ENCODE measurements at regions not wholly inside any gene's neighbourhood (a gene's known extent, or its start where the extent isn't known, plus 50 kb on each side); places are given as distances from the start of the nearest gene placed in this dataset.

DNA sequence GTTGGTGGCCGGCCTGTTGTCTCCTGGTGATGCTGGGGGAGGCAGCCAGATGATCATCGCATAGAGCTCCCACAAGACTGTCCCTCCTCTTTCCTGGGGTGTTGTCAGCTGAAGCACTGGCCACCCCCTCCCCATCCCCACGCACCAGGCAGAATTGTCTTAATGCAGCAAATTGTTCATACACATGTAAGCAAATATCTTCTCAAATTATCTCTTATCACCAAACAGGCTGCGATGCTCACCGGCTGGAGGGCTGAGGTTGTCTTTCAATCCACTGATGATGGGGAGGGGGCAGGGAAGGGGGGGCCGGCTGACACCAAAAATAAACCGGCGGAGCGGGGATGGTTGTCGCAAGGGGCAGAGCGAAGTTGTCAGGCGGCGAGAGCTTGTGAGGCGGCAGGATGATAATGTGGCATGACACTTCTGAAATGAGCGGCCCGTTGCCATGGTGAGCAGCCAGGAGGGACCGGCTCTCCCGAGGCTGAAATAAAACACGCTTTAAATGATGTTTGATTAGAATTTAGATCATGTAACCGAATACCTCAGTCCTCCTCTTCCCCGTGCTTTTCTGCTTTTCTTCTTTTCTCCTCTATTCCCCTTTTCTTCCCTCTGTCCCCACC, 59.8 kb downstream of the MRM1 start:
- Histone ChIP-seq H3K27me3 (ENCODE audit: control insufficient read depth, insufficient read depth, low read length) (peaks cover 10% of the 10 kb centered on the region), H3K36me3 (replicated peaks; ENCODE audit: control insufficient read depth, insufficient read depth, low read length) (no peaks in the 10 kb centered on the region), H3K4me3 (ENCODE audit: insufficient read depth, low read depth, low read length) (no peak overlapping the region)
- DNase-seq, result no peak

DNA sequence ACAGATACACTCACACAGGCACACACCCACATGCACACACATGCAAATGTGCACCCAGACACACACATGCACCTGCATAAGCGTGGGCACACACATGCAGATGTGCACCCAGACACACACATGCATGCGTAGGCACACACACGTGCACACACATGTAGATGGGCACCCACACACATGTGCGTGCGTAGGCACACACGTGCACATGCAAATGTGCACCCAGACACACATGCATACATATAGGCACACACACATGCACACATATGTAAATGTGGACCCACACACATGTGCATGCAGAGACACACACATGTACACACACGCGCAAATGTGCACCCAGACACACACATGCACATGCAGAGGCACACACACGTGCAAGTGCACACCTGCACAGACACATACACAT, 60.3 kb downstream of the MRM1 start:
- no peak overlapping the region for H3K4me3 ChIP-seq (ENCODE audit: insufficient read depth, low read depth, low read length)
- no peak for DNase-seq
- peaks cover 9% of the 10 kb centered on the region for H3K27me3 ChIP-seq (ENCODE audit: control insufficient read depth, insufficient read depth, low read length)

DNA sequence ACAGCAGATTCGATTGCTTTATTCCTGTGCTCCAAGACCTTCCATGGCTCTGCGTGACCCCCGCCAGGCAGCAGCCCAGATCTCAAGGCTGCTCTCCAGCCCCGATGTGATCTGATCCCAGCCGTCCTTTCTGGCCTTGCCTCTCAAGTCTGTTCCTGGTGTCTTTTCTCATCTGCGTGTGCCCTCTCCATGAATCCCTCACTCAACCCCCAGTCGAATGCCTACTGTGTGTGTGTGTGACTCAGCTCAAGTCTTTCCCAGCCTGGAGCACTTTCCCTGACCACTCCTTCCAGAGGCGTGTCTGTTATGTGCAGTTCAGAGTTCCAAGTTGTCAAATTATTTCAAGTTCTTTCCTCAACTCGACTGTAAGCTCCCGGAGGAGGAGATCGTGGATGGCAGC, 64.0 kb downstream of the MRM1 start:
- DNase-seq, result no peak
- H3K4me3 ChIP-seq (ENCODE audit: insufficient read depth, low read depth, low read length), result no peak overlapping the region
- H3K27me3 ChIP-seq (ENCODE audit: control insufficient read depth, insufficient read depth, low read length), result no peaks in the 10 kb centered on the region
- H3K36me3 ChIP-seq (replicated peaks; ENCODE audit: control insufficient read depth, insufficient read depth, low read length), result no peaks in the 10 kb centered on the region

More for the DNA sequence above, 60.3 kb downstream of the MRM1 start:
- H3K36me3 ChIP-seq (replicated peaks; ENCODE audit: control insufficient read depth, insufficient read depth, low read length), result no peaks in the 10 kb centered on the region

DNA sequence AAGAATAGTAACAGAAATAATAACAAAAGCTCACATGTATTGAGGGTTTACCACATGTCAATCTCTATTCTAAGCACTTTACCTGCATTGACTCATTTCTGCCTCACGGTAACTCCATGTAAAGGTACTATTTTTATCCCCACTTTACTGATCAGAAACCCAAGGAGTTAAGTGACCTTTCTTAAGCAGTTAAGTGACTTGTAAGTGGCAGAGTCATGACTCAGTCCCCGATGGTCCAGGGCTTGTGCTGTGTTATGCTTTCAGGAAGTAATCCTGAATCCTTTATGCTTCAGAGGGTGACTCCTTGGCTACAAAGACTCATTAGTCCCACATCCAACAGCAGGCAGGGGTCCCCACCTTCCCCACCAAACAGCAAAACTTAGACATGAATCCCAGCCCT, 66.5 kb downstream of the MRM1 start:
- Histone ChIP-seq H3K27me3 (ENCODE audit: control insufficient read depth, insufficient read depth, low read length) (no peaks in the 10 kb centered on the region), H3K36me3 (replicated peaks; ENCODE audit: control insufficient read depth, insufficient read depth, low read length) (no peaks in the 10 kb centered on the region), H3K4me3 (ENCODE audit: insufficient read depth, low read depth, low read length) (no peak overlapping the region)
- DNase-seq, result no peak

DNA sequence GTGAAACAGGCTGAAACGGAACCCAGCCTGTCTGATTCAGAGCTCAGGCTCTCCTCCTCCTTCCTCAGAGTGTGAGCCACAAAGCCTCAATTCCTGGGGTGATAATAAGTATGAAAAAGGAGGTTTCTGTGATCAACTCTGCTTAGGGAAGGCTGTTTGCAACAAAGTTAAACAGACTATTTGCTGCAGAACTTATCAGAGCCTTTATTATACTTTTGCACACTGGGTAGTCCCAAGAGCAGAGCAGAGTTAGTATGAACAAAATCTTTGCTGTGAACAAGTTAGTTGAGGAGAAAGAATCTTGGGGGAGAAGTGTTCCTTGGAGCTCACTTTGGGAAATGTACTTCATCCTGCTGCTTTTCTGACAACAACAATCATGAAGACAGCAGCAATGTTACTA, 67.4 kb downstream of the MRM1 start:
- Histone ChIP-seq H3K4me3 (ENCODE audit: insufficient read depth, low read depth, low read length) (no peak overlapping the region), H3K27me3 (ENCODE audit: control insufficient read depth, insufficient read depth, low read length) (no peaks in the 10 kb centered on the region), H3K36me3 (replicated peaks; ENCODE audit: control insufficient read depth, insufficient read depth, low read length) (no peaks in the 10 kb centered on the region)
- no peak for DNase-seq

DNA sequence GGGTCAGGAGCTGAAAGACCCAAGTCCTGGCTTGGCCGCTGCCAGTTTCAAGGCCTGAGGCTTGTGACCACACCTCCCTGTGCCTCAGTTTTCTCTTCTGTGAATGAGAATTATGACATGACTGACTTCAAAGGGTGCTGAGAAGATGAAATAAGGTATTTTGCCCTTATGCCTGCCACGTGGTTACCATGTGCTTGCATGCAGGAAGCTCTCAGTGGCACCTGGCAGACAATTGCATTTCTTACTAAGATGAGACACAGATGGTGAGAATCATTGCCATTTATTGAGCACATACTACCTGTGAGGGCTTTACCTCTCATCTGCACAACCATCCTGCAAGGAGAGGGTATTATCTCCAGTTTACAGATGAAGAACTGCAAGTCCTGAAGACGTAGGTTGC, 69.8 kb downstream of the MRM1 start:
- Histone ChIP-seq H3K36me3 (replicated peaks; ENCODE audit: control insufficient read depth, insufficient read depth, low read length) (no peaks in the 10 kb centered on the region), H3K4me3 (ENCODE audit: insufficient read depth, low read depth, low read length) (no peak overlapping the region), H3K27me3 (ENCODE audit: control insufficient read depth, insufficient read depth, low read length) (no peaks in the 10 kb centered on the region)
- DNase-seq, result no peak

DNA sequence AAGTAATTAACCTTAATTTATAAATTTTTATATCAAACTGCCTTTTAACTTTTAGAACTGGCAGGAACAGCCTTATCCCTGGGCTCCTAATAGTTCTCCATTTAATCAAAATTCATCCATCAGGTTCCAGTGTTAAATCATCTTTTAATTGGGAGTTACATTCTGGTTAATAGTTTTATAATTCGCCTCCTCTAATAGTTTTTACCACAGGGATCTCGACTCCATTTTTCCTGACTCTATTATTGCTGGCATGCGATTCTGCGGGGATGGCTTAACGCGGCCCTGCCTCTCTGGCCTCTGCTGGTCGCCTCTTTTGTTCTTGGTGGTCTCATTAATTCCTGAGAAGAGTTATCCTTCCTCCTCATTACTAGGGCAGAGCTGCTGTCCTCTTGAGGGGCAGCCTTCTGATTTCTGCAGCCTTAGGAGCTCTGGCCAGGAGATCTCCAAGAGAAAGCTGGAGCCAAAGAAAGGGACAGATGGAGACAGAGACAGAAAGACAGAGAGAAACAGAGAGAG, 71.1 kb downstream of the MRM1 start:
- Histone ChIP-seq H3K36me3 (replicated peaks; ENCODE audit: control insufficient read depth, insufficient read depth, low read length) (no peaks in the 10 kb centered on the region), H3K4me3 (ENCODE audit: insufficient read depth, low read depth, low read length) (no peak overlapping the region), H3K27me3 (ENCODE audit: control insufficient read depth, insufficient read depth, low read length) (no peaks in the 10 kb centered on the region)
- DNase-seq, result no peak

DNA sequence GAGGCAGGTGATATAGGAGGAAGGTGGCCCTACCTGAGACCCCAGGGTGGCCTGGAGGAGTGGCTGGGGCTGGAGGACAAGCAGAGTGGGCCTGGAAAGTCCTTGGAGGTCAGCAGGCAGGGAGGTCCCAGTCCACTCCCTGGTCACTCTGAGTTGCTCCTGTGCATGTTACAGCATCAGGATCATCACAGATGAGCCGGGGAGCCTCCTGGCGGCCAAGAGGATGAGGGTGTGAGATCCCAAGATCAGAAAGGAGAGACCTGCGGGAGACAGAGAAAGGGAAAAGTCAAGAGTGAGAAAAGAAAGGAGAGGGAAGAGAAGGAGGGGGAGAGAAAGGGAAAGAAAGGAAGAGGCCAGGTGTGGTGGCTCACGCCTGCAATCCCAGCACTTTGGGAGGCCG, 71.7 kb downstream of the MRM1 start:
- Histone ChIP-seq H3K36me3 (replicated peaks; ENCODE audit: control insufficient read depth, insufficient read depth, low read length) (no peaks in the 10 kb centered on the region), H3K27me3 (ENCODE audit: control insufficient read depth, insufficient read depth, low read length) (no peaks in the 10 kb centered on the region), H3K4me3 (ENCODE audit: insufficient read depth, low read depth, low read length) (no peak overlapping the region)
- DNase-seq, result peak; percentile 65

DNA sequence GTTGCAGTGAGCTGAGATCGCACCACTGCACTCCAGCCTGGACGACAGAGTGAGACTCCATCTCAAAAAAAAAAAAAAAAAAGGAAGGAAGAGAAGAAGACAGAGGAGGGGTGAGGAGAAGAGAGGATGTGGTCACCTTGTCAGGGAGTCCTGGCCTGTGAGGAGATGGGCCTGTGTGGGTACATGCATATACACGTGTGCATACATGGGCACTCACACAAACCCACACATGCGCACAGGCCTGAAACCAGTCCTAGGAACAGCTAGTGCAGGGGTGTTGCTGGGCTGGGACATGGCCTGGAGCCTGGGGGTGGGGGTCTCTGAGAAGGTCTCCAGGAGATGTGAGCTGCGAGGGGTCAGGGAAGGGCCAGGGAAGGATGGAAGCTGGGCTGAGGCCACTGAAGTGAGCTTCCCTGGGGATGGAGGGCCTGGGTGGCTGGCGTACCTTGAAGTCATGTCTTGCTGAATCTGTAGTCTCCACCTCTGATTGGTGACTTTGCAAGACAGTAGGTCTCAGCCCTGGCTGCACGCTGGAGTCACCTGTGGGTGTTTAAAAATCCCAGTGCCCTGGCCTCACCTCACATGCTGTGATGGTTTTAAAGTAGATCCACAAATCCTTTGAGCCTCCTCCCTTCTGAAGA, 72.4 kb downstream of the MRM1 start:
- Histone ChIP-seq H3K36me3 (replicated peaks; ENCODE audit: control insufficient read depth, insufficient read depth, low read length) (no peaks in the 10 kb centered on the region), H3K27me3 (ENCODE audit: control insufficient read depth, insufficient read depth, low read length) (no peaks in the 10 kb centered on the region), H3K4me3 (ENCODE audit: insufficient read depth, low read depth, low read length) (no peak overlapping the region)
- no peak for DNase-seq

DNA sequence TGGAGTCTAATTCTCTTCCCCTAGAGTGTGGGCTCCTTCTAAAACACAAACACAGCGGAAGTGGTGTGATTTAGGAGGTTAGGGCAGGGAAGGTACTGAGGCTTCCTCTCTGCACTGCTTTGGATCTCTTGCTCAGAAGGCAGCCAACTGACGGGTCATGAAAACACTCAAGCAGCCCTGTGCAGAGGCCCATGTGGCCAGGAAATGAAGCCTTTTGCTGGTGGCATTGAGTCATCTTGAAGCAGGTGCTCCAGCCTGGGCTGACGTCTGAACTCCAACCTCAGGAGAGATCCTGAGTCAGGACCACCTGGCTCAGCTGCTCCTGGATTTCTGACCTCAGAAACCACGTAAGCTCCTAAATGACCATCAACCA, 72.9 kb downstream of the MRM1 start:
- Histone ChIP-seq H3K4me3 (ENCODE audit: insufficient read depth, low read depth, low read length) (no peak overlapping the region), H3K36me3 (replicated peaks; ENCODE audit: control insufficient read depth, insufficient read depth, low read length) (no peaks in the 10 kb centered on the region), H3K27me3 (ENCODE audit: control insufficient read depth, insufficient read depth, low read length) (no peaks in the 10 kb centered on the region)
- DNase-seq, result no peak

DNA sequence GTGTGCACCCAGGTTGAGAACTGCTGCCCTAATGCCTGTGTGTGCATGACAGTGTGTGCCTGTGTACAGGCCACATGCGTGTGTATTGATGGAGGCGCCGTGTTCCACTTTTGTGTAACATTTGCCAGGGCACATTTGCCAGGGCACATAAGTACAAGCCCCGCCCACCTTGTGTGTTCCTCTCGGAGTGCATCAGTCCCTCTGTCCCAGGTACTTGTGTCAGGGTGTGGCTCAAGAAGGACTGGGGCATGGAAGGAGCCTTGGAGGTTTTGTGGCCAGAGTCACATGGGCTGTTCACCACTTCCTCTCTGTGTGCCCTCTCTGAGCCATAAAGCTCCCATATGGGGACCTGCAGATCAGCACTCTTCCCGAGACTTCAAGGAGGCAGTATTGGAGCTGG, 73.9 kb downstream of the MRM1 start:
- H3K4me3 ChIP-seq (ENCODE audit: insufficient read depth, low read depth, low read length), result no peak overlapping the region
- no peaks in the 10 kb centered on the region for H3K27me3 ChIP-seq (ENCODE audit: control insufficient read depth, insufficient read depth, low read length)
- DNase-seq, result peak; percentile 24
- H3K36me3 ChIP-seq (replicated peaks; ENCODE audit: control insufficient read depth, insufficient read depth, low read length), result no peaks in the 10 kb centered on the region

DNA sequence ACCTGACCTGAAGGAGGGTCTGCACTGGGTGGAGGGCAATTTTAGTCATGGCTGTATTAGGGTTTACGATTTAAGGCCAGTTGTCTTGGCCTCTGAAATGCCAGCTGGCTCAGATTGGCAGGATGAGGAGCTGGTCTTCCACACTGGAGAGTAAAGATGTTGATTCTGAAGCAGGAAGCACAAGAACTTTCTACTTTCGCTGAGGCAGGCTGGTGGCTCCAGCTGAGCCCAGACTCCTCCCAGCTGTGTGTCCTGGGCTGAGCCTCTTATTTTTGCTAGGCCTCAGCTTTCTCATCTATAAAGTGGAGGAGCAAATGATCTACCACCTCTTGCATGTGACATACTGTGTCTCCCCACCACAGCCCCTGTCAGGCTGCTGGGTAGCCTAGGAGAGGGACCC, 74.4 kb downstream of the MRM1 start:
- Histone ChIP-seq H3K4me3 (ENCODE audit: insufficient read depth, low read depth, low read length) (no peak overlapping the region), H3K27me3 (ENCODE audit: control insufficient read depth, insufficient read depth, low read length) (no peaks in the 10 kb centered on the region), H3K36me3 (replicated peaks; ENCODE audit: control insufficient read depth, insufficient read depth, low read length) (no peaks in the 10 kb centered on the region)
- peak; percentile 6 for DNase-seq

DNA sequence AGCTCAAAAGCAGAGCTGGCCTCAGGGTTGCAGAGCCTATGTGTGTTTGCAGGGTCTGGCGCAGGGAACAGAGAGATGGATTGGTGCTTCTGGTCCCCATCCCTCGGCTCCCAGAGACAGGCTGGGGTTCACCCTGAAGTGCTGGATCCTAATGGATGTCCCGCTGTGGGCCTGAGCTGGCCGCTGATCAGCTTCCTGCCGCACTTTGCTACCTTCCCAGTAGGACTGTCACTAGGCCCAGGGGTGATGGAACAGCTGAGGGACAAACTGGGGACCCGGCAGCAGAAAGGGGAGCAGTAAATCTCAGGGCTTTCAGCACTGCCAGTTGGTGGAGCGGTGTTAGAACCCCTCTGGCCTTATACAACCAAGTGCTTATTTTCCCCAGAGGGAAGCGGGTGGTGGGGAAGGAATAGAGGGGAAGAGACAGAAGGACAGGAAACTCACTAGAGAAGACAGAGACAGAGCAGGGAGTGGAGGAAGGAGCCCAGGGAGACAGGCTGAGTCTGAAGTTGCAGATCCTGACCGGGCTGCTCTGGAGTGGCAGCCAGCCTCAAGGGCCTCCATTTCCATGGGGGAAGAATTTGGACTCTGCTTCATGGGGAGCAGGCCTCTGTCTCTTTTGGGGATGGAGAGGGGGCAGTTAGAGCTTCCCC, 78.6 kb downstream of the MRM1 start:
- H3K36me3 ChIP-seq (replicated peaks; ENCODE audit: control insufficient read depth, insufficient read depth, low read length), result no peaks in the 10 kb centered on the region
- peak; percentile 20 for DNase-seq
- H3K4me3 ChIP-seq (ENCODE audit: insufficient read depth, low read depth, low read length), result no peak overlapping the region
- H3K27me3 ChIP-seq (ENCODE audit: control insufficient read depth, insufficient read depth, low read length), result no peaks in the 10 kb centered on the region

DNA sequence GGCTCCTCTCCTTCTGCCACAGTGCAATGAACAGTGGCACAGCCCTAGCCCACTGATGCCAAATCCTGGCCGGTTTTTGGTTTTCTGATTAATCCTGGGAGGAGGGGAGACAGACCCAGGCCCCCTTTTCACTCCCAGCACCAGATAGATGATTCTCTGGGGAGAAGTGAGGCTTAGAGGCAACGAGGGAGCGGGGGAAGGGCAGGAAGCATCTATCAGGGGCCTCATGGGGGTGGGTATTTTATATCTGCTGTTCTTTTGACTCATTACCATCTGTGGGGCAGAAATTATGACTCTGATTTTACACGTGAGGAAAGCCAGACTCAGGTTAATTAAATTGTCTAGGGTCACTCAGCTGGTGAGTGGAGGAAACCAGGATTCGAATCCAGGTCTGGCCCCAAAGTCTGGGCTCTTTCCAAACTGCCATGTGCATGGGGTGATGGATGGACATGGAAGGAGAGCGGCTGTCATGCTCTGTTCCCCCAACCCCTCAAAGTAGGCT, 79.4 kb downstream of the MRM1 start:
- H3K27me3 ChIP-seq (ENCODE audit: control insufficient read depth, insufficient read depth, low read length), result no peaks in the 10 kb centered on the region
- peak; percentile 22 for DNase-seq
- no peak overlapping the region for H3K4me3 ChIP-seq (ENCODE audit: insufficient read depth, low read depth, low read length)
- no peaks in the 10 kb centered on the region for H3K36me3 ChIP-seq (replicated peaks; ENCODE audit: control insufficient read depth, insufficient read depth, low read length)

DNA sequence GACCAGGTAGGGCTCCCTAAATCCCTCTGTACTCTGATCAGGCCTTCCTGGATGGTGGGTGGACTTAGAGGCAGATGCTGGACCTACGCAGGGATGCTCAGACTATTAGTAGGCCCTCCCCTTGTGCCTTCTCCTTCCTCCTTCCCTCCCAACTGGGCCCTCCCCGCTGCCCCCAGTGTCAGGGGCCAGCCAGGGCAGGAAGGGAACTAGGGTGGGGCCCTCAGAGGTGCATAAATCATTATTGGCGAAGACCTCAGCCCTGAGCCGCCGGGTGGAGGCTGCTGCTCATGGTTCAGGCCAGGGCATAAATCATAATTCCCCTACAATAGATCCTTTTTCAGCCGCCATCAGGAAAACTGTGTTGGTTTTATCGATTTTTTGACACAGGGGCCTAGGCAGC, 81.4 kb downstream of the MRM1 start:
- peaks cover 3% of the 10 kb centered on the region for H3K27me3 ChIP-seq (ENCODE audit: control insufficient read depth, insufficient read depth, low read length)
- no peaks in the 10 kb centered on the region for H3K36me3 ChIP-seq (replicated peaks; ENCODE audit: control insufficient read depth, insufficient read depth, low read length)
- H3K4me3 ChIP-seq (ENCODE audit: insufficient read depth, low read depth, low read length), result no peak overlapping the region
- peak; percentile 45 for DNase-seq
